ENCODE measurements at regions not wholly inside any gene's neighbourhood (a gene's known extent, or its start where the extent isn't known, plus 50 kb on each side); places are given as distances from the start of the nearest gene placed in this dataset.
"Not testable (repeated sequence)": the region's sequence is repeated elsewhere in the genome, so short reads cannot be mapped to it uniquely, and the experiment has no call there.

- H3K4me3 ChIP-seq (replicated peaks; ENCODE audit: low read depth, low read length): no peak overlapping the region
- TF ChIP-seq CTCF (IDR thresholded peaks at IDR 0.05; ENCODE audit: low read depth, low read length, missing control alignments): peak; percentile 57
- peak; percentile 3 for DNase-seq (ENCODE audit: extremely low read depth, low read depth)
These were observed 1277.1 kb downstream of the GATA3 start for GRCh38 chr10:9331583-9332008.

GRCh38 chr10:9334270-9334669 lies 1279.8 kb downstream of the GATA3 start:
- no peak for DNase-seq (ENCODE audit: extremely low read depth, low read depth)

GRCh38 chr10:9339716-9340115 lies 1285.2 kb downstream of the GATA3 start:
- no peak for TF ChIP-seq CTCF (IDR thresholded peaks at IDR 0.05; ENCODE audit: low read depth, low read length, missing control alignments)
- H3K4me3 ChIP-seq (replicated peaks; ENCODE audit: low read depth, low read length): no peak overlapping the region
- no peak for DNase-seq (ENCODE audit: extremely low read depth, low read depth)

More at GRCh38 chr10:9334270-9334669, 1279.8 kb downstream of the GATA3 start:
- no peak for TF ChIP-seq CTCF (IDR thresholded peaks at IDR 0.05; ENCODE audit: low read depth, low read length, missing control alignments)
- no peak overlapping the region for H3K4me3 ChIP-seq (replicated peaks; ENCODE audit: low read depth, low read length)

GRCh38 chr10:9342885-9343570 lies 1288.5 kb downstream of the GATA3 start:
- no peak overlapping the region for H3K4me3 ChIP-seq (replicated peaks; ENCODE audit: low read depth, low read length)
- peak; percentile 46 for TF ChIP-seq CTCF (IDR thresholded peaks at IDR 0.05; ENCODE audit: low read depth, low read length, missing control alignments)
- no peak for DNase-seq (ENCODE audit: extremely low read depth, low read depth)

- not testable (repeated sequence) for DNase-seq (ENCODE audit: extremely low read depth, low read depth); H3K4me3 ChIP-seq (replicated peaks; ENCODE audit: low read depth, low read length)
These were observed 1293.4 kb downstream of the GATA3 start for GRCh38 chr10:9347933-9348332.

GRCh38 chr10:9357471-9357870 lies 1303.0 kb downstream of the GATA3 start:
- no peak overlapping the region for H3K4me3 ChIP-seq (replicated peaks; ENCODE audit: low read depth, low read length)
- DNase-seq (ENCODE audit: extremely low read depth, low read depth): no peak
- no peak for TF ChIP-seq CTCF (IDR thresholded peaks at IDR 0.05; ENCODE audit: low read depth, low read length, missing control alignments)

GRCh38 chr10:9362721-9363120 lies 1308.2 kb downstream of the GATA3 start:
- H3K4me3 ChIP-seq (replicated peaks; ENCODE audit: low read depth, low read length): no peak overlapping the region
- no peak for TF ChIP-seq CTCF (IDR thresholded peaks at IDR 0.05; ENCODE audit: low read depth, low read length, missing control alignments)
- DNase-seq (ENCODE audit: extremely low read depth, low read depth): no peak
